ENCODE measurements at regions not wholly inside any gene's neighbourhood (a gene's known extent, or its start where the extent isn't known, plus 50 kb on each side); places are given as distances from the start of the nearest gene placed in this dataset.

- DNase-seq (ENCODE audit: low spot score in 2 of 2) = no peak
These were observed 235.4 kb downstream of the NDUFA10 start for GRCh38 chr2:239789711-239790110.

GRCh38 chr2:239788576-239789098 is 236.5 kb downstream of the NDUFA10 start:
- DNase-seq (ENCODE audit: low spot score in 2 of 2) = no peak
- H3K4me3 ChIP-seq = no peak overlapping the region
- no peaks in the 10 kb centered on the region for H3K36me3 ChIP-seq
- no peaks in the 10 kb centered on the region for H3K27me3 ChIP-seq
- peaks cover 0 to 5% (median 0%) of the 10 kb centered on the region in 4 donors for H3K4me1 ChIP-seq
- H3K27ac ChIP-seq = no peak overlapping the region
- WGBS, 2 donors = 79 to 80% methylated on average over 6 of the region's 6 CpGs
- TF ChIP-seq CTCF (IDR thresholded peaks at IDR 0.05) (no peak), EP300 (IDR thresholded peaks at IDR 0.05) (no peak), POLR2A (IDR thresholded peaks at IDR 0.05) (no peak)
- H3K9me3 ChIP-seq = peaks cover 0 to 12% (median 0%) of the 10 kb centered on the region in 4 donors

More at GRCh38 chr2:239789711-239790110, 235.4 kb downstream of the NDUFA10 start:
- Histone ChIP-seq H3K36me3 (no peaks in the 10 kb centered on the region), H3K9me3 (peaks cover 0 to 16% (median 0%) of the 10 kb centered on the region in 4 donors), H3K4me1 (peaks cover 0 to 5% (median 0%) of the 10 kb centered on the region in 4 donors), H3K27me3 (no peaks in the 10 kb centered on the region), H3K27ac (no peak overlapping the region), H3K4me3 (no peak overlapping the region)
- TF ChIP-seq POLR2A (IDR thresholded peaks at IDR 0.05) (no peak), CTCF (IDR thresholded peaks at IDR 0.05) (no peak), EP300 (IDR thresholded peaks at IDR 0.05) (no peak)
- WGBS, 2 donors = 69 to 77% methylated on average over 8 of the region's 8 CpGs

GRCh38 chr2:239787538-239788050 is 237.5 kb downstream of the NDUFA10 start:
- no peak for TF ChIP-seq CTCF (IDR thresholded peaks at IDR 0.05)
- TF ChIP-seq POLR2A (IDR thresholded peaks at IDR 0.05) = no peak
- TF ChIP-seq EP300 (IDR thresholded peaks at IDR 0.05) = no peak
- Histone ChIP-seq H3K4me3 (no peak overlapping the region), H3K4me1 (peaks cover 0 to 5% (median 0%) of the 10 kb centered on the region in 4 donors), H3K27ac (no peak overlapping the region), H3K27me3 (no peaks in the 10 kb centered on the region), H3K9me3 (peaks cover 0 to 12% (median 0%) of the 10 kb centered on the region in 4 donors), H3K36me3 (no peaks in the 10 kb centered on the region)
- no peak for DNase-seq (ENCODE audit: low spot score in 2 of 2)
- WGBS, 2 donors = 76 to 77% methylated on average over 6 of the region's 6 CpGs

DNA sequence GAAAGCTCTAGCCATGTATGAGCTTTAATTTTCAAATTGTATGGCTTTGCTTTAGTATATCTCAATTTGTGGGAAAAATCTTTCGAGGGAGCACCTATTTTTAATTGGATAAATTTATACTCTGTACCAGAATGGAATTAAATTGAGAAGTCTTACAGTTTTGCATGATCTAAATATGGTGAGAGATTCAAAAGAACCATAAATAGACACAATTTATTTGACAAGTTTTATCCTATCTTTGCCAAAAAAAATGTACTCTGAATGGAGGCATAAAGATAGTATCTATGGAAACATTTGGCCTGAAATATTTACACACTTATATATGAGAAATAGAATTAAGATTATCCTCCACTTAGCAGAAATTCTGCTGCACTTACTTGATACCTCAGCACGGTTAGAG is 238.4 kb downstream of the NDUFA10 start:
- Histone ChIP-seq H3K27me3 (no peaks in the 10 kb centered on the region), H3K36me3 (no peaks in the 10 kb centered on the region), H3K9me3 (peaks cover 0 to 12% (median 0%) of the 10 kb centered on the region in 4 donors), H3K27ac (no peak overlapping the region), H3K4me1 (peaks cover 0 to 5% (median 0%) of the 10 kb centered on the region in 4 donors), H3K4me3 (no peak overlapping the region)
- no peak for DNase-seq (ENCODE audit: low spot score in 2 of 2)
- 72 to 81% methylated on average over 2 of the region's 2 CpGs for WGBS, 2 donors
- no peak for TF ChIP-seq POLR2A (IDR thresholded peaks at IDR 0.05)
- no peak for TF ChIP-seq EP300 (IDR thresholded peaks at IDR 0.05)
- TF ChIP-seq CTCF (IDR thresholded peaks at IDR 0.05) = no peak

- 90 to 91% methylated on average over 5 of the region's 5 CpGs for WGBS, 2 donors
- DNase-seq (ENCODE audit: low spot score in 2 of 2) = no peak
These were observed 243.7 kb downstream of the NDUFA10 start for GRCh38 chr2:239781454-239781853.

More at GRCh38 chr2:239781454-239781853, 243.7 kb downstream of the NDUFA10 start:
- Histone ChIP-seq H3K27ac (no peak overlapping the region), H3K36me3 (no peaks in the 10 kb centered on the region), H3K9me3 (peaks cover 0 to 25% (median 0%) of the 10 kb centered on the region in 4 donors), H3K27me3 (peaks cover 0 to 2% of the 10 kb centered on the region in 2 donors), H3K4me3 (no peak overlapping the region), H3K4me1 (no peaks in the 10 kb centered on the region)
- TF ChIP-seq CTCF (IDR thresholded peaks at IDR 0.05) (no peak), EP300 (IDR thresholded peaks at IDR 0.05) (no peak), POLR2A (IDR thresholded peaks at IDR 0.05) (no peak)

All from tibial nerve (tissue), 4 donors.